H1 (cell line): ENCODE measurements at regions not wholly inside any gene's neighbourhood (a gene's known extent, or its start where the extent isn't known, plus 50 kb on each side); places are given as distances from the start of the nearest gene placed in this dataset.

ENCODE experiments used
- CTCF ChIA-PET: fragments of 300-600 bp; sonication (Branson Sonifier 250); formaldehyde crosslinking; loops from one replicate; lab custom pipeline; 2021; ENCODE audit not compliant: partially characterized antibody; lab: Charles Lee
- POLR2A ChIA-PET: fragments of 300-600 bp; sonication (Branson Sonifier 250); formaldehyde crosslinking; loops from one replicate; lab custom pipeline; 2021; ENCODE audit warnings: inconsistent platforms; ENCODE audit not compliant: partially characterized antibody; lab: Charles Lee
- DNase-seq, 2 experiments: peaks; one replicate each; pipeline versions ENCODE4 v3.0.0 to v3.0.0-alpha.2; 2010 to 2022; ENCODE audit warnings: low spot score in 2 of 2, low read depth in 1 of 2, mixed read lengths in 1 of 2
- FAIRE-seq: peaks from 2 replicates; lab custom pipeline; 2011; peaks lifted over from hg19 to GRCh38; lab: Jason Lieb, UNC
- H2AFZ ChIP-seq: 2 replicates; pipeline ENCODE4 v1.8.1; 2012; ENCODE audit warnings: low read length, inconsistent platforms
- H2AK5ac ChIP-seq: 2 replicates; pipeline ENCODE4 v1.6.1; 2013; ENCODE audit warnings: low read depth, low read length
- H2BK120ac ChIP-seq: replicated peaks from 2 replicates; pipeline ENCODE3; 2013; ENCODE audit warnings: low read depth, low read length, inconsistent platforms
- H2BK12ac ChIP-seq: 2 replicates; pipeline ENCODE4 v1.6.1; 2013; ENCODE audit warnings: low read depth, low read length
- H2BK15ac ChIP-seq: 2 replicates; pipeline ENCODE4 v1.6.1; 2013; ENCODE audit warnings: low read length
- H2BK20ac ChIP-seq: 2 replicates; pipeline ENCODE4 v1.6.1; 2013; ENCODE audit warnings: low read length
- H2BK5ac ChIP-seq: 2 replicates; pipeline ENCODE4 v1.6.1; 2013; ENCODE audit warnings: low read depth, low read length
- H3K14ac ChIP-seq: 2 replicates; pipeline ENCODE4 v1.6.1; 2013; ENCODE audit warnings: inconsistent platforms; ENCODE audit not compliant: insufficient read length
- H3K18ac ChIP-seq: 2 replicates; pipeline ENCODE4 v1.6.1; 2013; ENCODE audit warnings: low read length; ENCODE audit errors: extremely low read depth
- H3K23ac ChIP-seq: 2 replicates; pipeline ENCODE4 v1.6.1; 2013; ENCODE audit warnings: inconsistent platforms; ENCODE audit not compliant: insufficient read length
- H3K23me2 ChIP-seq: 2 replicates; pipeline ENCODE4 v1.6.1; 2013; ENCODE audit warnings: low read depth, low read length
- H3K27ac ChIP-seq: 2 replicates; pipeline ENCODE4 v1.6.1; 2011; ENCODE audit warnings: low read depth, low read length, inconsistent platforms
- H3K27me3 ChIP-seq, 4 experiments: replicated peaks in 1 of 4; 1 replicate in 1 of 4; 2 replicates in 3 of 4; pipeline versions ENCODE4 v1.6.1 to v1.8.1; 2011 to 2013; ENCODE audit warnings: low read length in 3 of 4, mild to moderate bottlenecking in 3 of 4, inconsistent platforms in 2 of 4, mixed read lengths in 2 of 4, moderate library complexity in 1 of 4; ENCODE audit not compliant: control insufficient read depth in 3 of 4, insufficient read depth in 3 of 4; ENCODE audit errors: extremely low read depth in 1 of 4
- H3K36me3 ChIP-seq, 4 experiments: 2 replicates each; pipeline versions ENCODE4 v1.6.1 to v1.8.1; 2011 to 2013; ENCODE audit warnings: mild to moderate bottlenecking in 4 of 4, low read length in 3 of 4, moderate library complexity in 2 of 4, control low read depth in 1 of 4, inconsistent platforms in 1 of 4; ENCODE audit not compliant: insufficient read depth in 4 of 4, control insufficient read depth in 2 of 4
- H3K4ac ChIP-seq: replicated peaks from 2 replicates; pipeline ENCODE3; 2013; ENCODE audit warnings: low read length, low read depth, mixed read lengths, inconsistent platforms; ENCODE audit not compliant: insufficient read length
- H3K4me1 ChIP-seq, 4 experiments: replicated peaks in 1 of 4; 1 replicate in 1 of 4; 2 replicates in 3 of 4; pipeline versions ENCODE4 v1.6.1 to v1.8.1; 2011 to 2013; ENCODE audit warnings: low read length in 3 of 4, inconsistent platforms in 2 of 4, mixed read lengths in 1 of 4; ENCODE audit not compliant: insufficient read depth in 4 of 4, control insufficient read depth in 3 of 4
- H3K4me2 ChIP-seq, 2 experiments: 2 replicates each; pipeline versions ENCODE4 v1.6.1 to v1.8.1; 2011 to 2013; ENCODE audit warnings: low read depth in 2 of 2, low read length in 2 of 2, control low read depth in 1 of 2, inconsistent platforms in 1 of 2, mild to moderate bottlenecking in 1 of 2; ENCODE audit not compliant: insufficient read depth in 1 of 2
- H3K4me3 ChIP-seq, 4 experiments: fragments of 200-600, 300-600 bp in 1 of 4; sonication (generic), shearing (Covaris generic), sonication (Bioruptor Twin) in 1 of 4; 2 replicates each; pipeline versions ENCODE4 v1.5.1 to v1.8.1; 2011 to 2016; ENCODE audit warnings: low read length in 4 of 4, low read depth in 3 of 4, control low read depth in 2 of 4, inconsistent platforms in 2 of 4, mild to moderate bottlenecking in 2 of 4, mixed read lengths in 1 of 4, moderate library complexity in 1 of 4; ENCODE audit not compliant: insufficient read depth in 2 of 4; ENCODE audit errors: extremely low read depth in 1 of 4
- H3K56ac ChIP-seq: replicated peaks from 2 replicates; pipeline ENCODE3; 2013; ENCODE audit warnings: low read depth, mild to moderate bottlenecking, mixed read lengths, low read length, inconsistent platforms; ENCODE audit not compliant: insufficient read length
- H3K79me1 ChIP-seq: 2 replicates; pipeline ENCODE4 v1.6.1; 2013; ENCODE audit warnings: low read depth, low read length, control low read depth
- H3K79me2 ChIP-seq, 2 experiments: 2 replicates each; pipeline versions ENCODE4 v1.6.1 to v1.8.1; 2012 to 2013; ENCODE audit warnings: low read length in 2 of 2, mild to moderate bottlenecking in 2 of 2, inconsistent platforms in 1 of 2; ENCODE audit not compliant: insufficient read depth in 2 of 2, control insufficient read depth in 1 of 2
- H3K9ac ChIP-seq, 4 experiments: replicated peaks in 1 of 4; 1 replicate in 1 of 4; 2 replicates in 3 of 4; pipeline versions ENCODE4 v1.6.1 to v1.8.1; 2011 to 2013; ENCODE audit warnings: low read depth in 3 of 4, low read length in 3 of 4, control low read depth in 2 of 4, mild to moderate bottlenecking in 2 of 4, moderate library complexity in 2 of 4, inconsistent platforms in 1 of 4; ENCODE audit errors: extremely low read depth in 1 of 4
- H3K9me3 ChIP-seq, 2 experiments: 2 replicates each; pipeline versions ENCODE4 v1.6.1 to v1.8.1; 2012 to 2013; ENCODE audit warnings: mild to moderate bottlenecking in 2 of 2, moderate library complexity in 2 of 2, control low read depth in 1 of 2, inconsistent platforms in 1 of 2, low read depth in 1 of 2, low read length in 1 of 2, mixed read lengths in 1 of 2; ENCODE audit not compliant: insufficient read depth in 2 of 2
- H4K20me1 ChIP-seq, 2 experiments: replicated peaks in 1 of 2; 2 replicates each; pipeline versions ENCODE3 to v1.8.1; 2011 to 2013; ENCODE audit warnings: inconsistent platforms in 2 of 2, low read length in 2 of 2, mild to moderate bottlenecking in 1 of 2; ENCODE audit not compliant: insufficient read depth in 2 of 2, control insufficient read depth in 1 of 2
- H4K5ac ChIP-seq: 2 replicates; pipeline ENCODE4 v1.6.1; 2013; ENCODE audit warnings: low read length, low read depth, mixed read lengths, inconsistent platforms; ENCODE audit not compliant: insufficient read length
- H4K8ac ChIP-seq: 2 replicates; pipeline ENCODE4 v1.8.0; 2013; ENCODE audit warnings: mild to moderate bottlenecking, moderate library complexity, low read length, inconsistent platforms; ENCODE audit not compliant: insufficient read depth; ENCODE audit errors: extremely low read depth
- H4K91ac ChIP-seq: replicated peaks from 2 replicates; pipeline ENCODE3; 2013; ENCODE audit warnings: low read length, mixed read lengths, inconsistent platforms; ENCODE audit not compliant: insufficient read length
- ASH2L ChIP-seq: fragments of 200-600, 300-600 bp; sonication (generic); IDR thresholded peaks from one replicate; pipeline ENCODE4 v1.7.1; 2017; ENCODE audit warnings: low read length
- ATF2 ChIP-seq: IDR thresholded peaks from 2 replicates; pipeline ENCODE4 v1.6.1; 2012; ENCODE audit warnings: low read length, inconsistent platforms
- BCL11A ChIP-seq, 2 experiments: IDR thresholded peaks; one replicate each; pipeline ENCODE4 v1.6.1; 2011; ENCODE audit warnings: low read depth in 2 of 2, low read length in 2 of 2, mild to moderate bottlenecking in 2 of 2
- CTBP2 ChIP-seq: IDR thresholded peaks from 2 replicates; pipeline ENCODE4 v1.7.0; 2011; ENCODE audit warnings: borderline replicate concordance, mild to moderate bottlenecking, moderate library complexity, mixed read lengths, low read length; ENCODE audit not compliant: insufficient read depth, insufficient read length
- GTF2F1 ChIP-seq: IDR thresholded peaks from 2 replicates; pipeline ENCODE4 v1.6.1; 2012; ENCODE audit warnings: low read depth, low read length, improper control_type of control experiment, borderline replicate concordance
- JUN ChIP-seq: IDR thresholded peaks from 2 replicates; pipeline ENCODE4 v1.6.1; 2011; ENCODE audit warnings: low read depth, mild to moderate bottlenecking, improper control_type of control experiment, low read length
- KDM1A ChIP-seq: fragments of 200-600, 300-600 bp; sonication (generic); IDR thresholded peaks from 2 replicates; pipeline ENCODE4 v1.7.1; 2016; ENCODE audit warnings: mild to moderate bottlenecking, low read length, borderline replicate concordance
- KDM5A ChIP-seq: fragments of 200-600 bp; IDR thresholded peaks from 2 replicates; pipeline ENCODE4 v1.7.1; 2012; ENCODE audit warnings: mild to moderate bottlenecking, low read length, inconsistent platforms, mixed read lengths
- PHF8 ChIP-seq: fragments of 200-600 bp; sonication (generic); conservative IDR thresholded peaks from 2 replicates; pipeline ENCODE4 v1.7.1; 2012; ENCODE audit warnings: low read depth, mild to moderate bottlenecking, inconsistent platforms, low read length, moderate library complexity
- POLR2A ChIP-seq, 2 experiments: IDR thresholded peaks; 1 replicate in 1 of 2; 2 replicates in 1 of 2; pipeline ENCODE4 v1.6.1; 2011; ENCODE audit warnings: low read depth in 2 of 2, low read length in 2 of 2, mild to moderate bottlenecking in 2 of 2; ENCODE audit errors: control extremely low read depth in 1 of 2
- RNF2 ChIP-seq: fragments of 200-900, 300-1000 bp; sonication (generic); IDR thresholded peaks from 2 replicates; pipeline ENCODE4 v1.7.1; 2016; ENCODE audit warnings: borderline replicate concordance, low read depth, mild to moderate bottlenecking, antibody characterized with exemption, low read length; ENCODE audit not compliant: poor library complexity, severe bottlenecking; ENCODE audit errors: missing control alignments
- WGBS, 2 experiments: shearing (Covaris generic) in 1 of 2; methylation state at CpG; one replicate each; pipeline versions ENCODE4 v1.1.6 to v1.1.7; 2013 to 2015; ENCODE audit warnings: low lambda C conversion rate in 2 of 2, mixed read lengths in 2 of 2, inconsistent platforms in 1 of 2, low coverage in 1 of 2, missing lambda C conversion rate in 1 of 2; ENCODE audit not compliant: insufficient replicate concordance in 2 of 2, insufficient coverage in 1 of 2, insufficient read length in 1 of 2; ENCODE audit errors: extremely low coverage in 1 of 2, missing lambda C conversion rate in 1 of 2; 5-methylcytosine and 5-hydroxymethylcytosine counted together

- Histone ChIP-seq H3K27me3 (no peaks in the 10 kb centered on the region), H3K4ac (no peak overlapping the region), H2AK5ac (no peak overlapping the region), H3K23me2 (no peaks in the 10 kb centered on the region), H3K23ac (no peak overlapping the region), H3K14ac (no peak overlapping the region), H2BK15ac (no peak overlapping the region), H2BK5ac (no peak overlapping the region), H2BK12ac (no peak overlapping the region), H3K9me3 (no peaks in the 10 kb centered on the region), H4K8ac (no peak overlapping the region), H2BK20ac (no peak overlapping the region), H2AFZ (no peak overlapping the region), H3K56ac (no peak overlapping the region), H3K18ac (no peak overlapping the region), H2BK120ac (no peak overlapping the region), H3K27ac (no peak overlapping the region), H3K4me2 (no peak overlapping the region), H3K9ac (no peak overlapping the region), H4K20me1 (no peaks in the 10 kb centered on the region), H3K4me1 (no peaks in the 10 kb centered on the region), H3K36me3 (no peaks in the 10 kb centered on the region), H4K91ac (no peak overlapping the region), H3K79me1 (no peaks in the 10 kb centered on the region), H4K5ac (no peak overlapping the region), H3K79me2 (no peaks in the 10 kb centered on the region), H3K4me3 (no peak overlapping the region)
- DNase-seq (no peak), FAIRE-seq (no peak)
- WGBS, 2 experiments, result 91% methylated on average over 3 of the region's 3 CpGs; no CpG with 5 or more reads in 1 of the 2 experiments
- CTCF ChIA-PET, result no interaction called here
- POLR2A ChIA-PET, result no interaction called here
- TF ChIP-seq ATF2, result no peak
- TF ChIP-seq ASH2L, result no peak
- no peak for TF ChIP-seq POLR2A (IDR thresholded peaks at IDR 0.05; ENCODE audit: control extremely low read depth in 1 of 2, low read depth in 2 of 2, low read length in 2 of 2)
- no peak for TF ChIP-seq JUN
- TF ChIP-seq GTF2F1, result no peak
- TF ChIP-seq KDM5A, result no peak
- no peak for TF ChIP-seq BCL11A (IDR thresholded peaks at IDR 0.05; ENCODE audit: low read depth in 2 of 2, low read length in 2 of 2)
- no peak for TF ChIP-seq KDM1A
- TF ChIP-seq CTBP2, result no peak
- no peak for TF ChIP-seq RNF2
- TF ChIP-seq PHF8, result no peak
These were observed 289.7 kb upstream of the FSHR start for GRCh38 chr2:49444005-49444404.
